T-helper 2 cell treated with Interferon-gamma antibody and Interleukin-4, amounts not matched to agents 5 μg/mL and 100 μg/mL, for 36 hours (primary cell): ENCODE measurements at regions not wholly inside any gene's neighbourhood (a gene's known extent, or its start where the extent isn't known, plus 50 kb on each side); places are given as distances from the start of the nearest gene placed in this dataset.

Experiments
- DNase-seq: peaks from one replicate; pipeline ENCODE4 v3.0.0; 2021; ENCODE audit warnings: low spot score
- H3K27ac Mint-ChIP-seq: one replicate; pipeline ENCODE4 v1.8.0; 2021; ENCODE audit warnings: mild to moderate bottlenecking, mixed read lengths
- H3K27me3 Mint-ChIP-seq: one replicate; pipeline ENCODE4 v1.8.0; 2021; ENCODE audit warnings: low read depth, mixed read lengths
- H3K36me3 Mint-ChIP-seq: one replicate; pipeline ENCODE4 v1.8.0; 2021; ENCODE audit warnings: low read depth, mixed read lengths
- H3K4me1 Mint-ChIP-seq: one replicate; pipeline ENCODE4 v1.8.0; 2021; ENCODE audit warnings: low read depth, mixed read lengths
- H3K4me3 Mint-ChIP-seq: one replicate; pipeline ENCODE4 v1.8.0; 2022; ENCODE audit warnings: mild to moderate bottlenecking, moderate library complexity, mixed read lengths
- H3K9me3 Mint-ChIP-seq: one replicate; pipeline ENCODE4 v1.8.0; 2021; ENCODE audit warnings: mixed read lengths

GRCh38 chr6:109221543-109222195 is 126.4 kb downstream of the CEP57L1 start:
- no peak overlapping the region for H3K27ac Mint-ChIP-seq
- no peak for DNase-seq
- peaks cover 31% of the 10 kb centered on the region for H3K4me1 Mint-ChIP-seq
- no peak overlapping the region for H3K4me3 Mint-ChIP-seq
- H3K27me3 Mint-ChIP-seq, result peaks cover 21% of the 10 kb centered on the region
- H3K36me3 Mint-ChIP-seq, result no peaks in the 10 kb centered on the region
- no peaks in the 10 kb centered on the region for H3K9me3 Mint-ChIP-seq
